Tibial artery (tissue), 4 donors: ENCODE measurements at regions not wholly inside any gene's neighbourhood (a gene's known extent, or its start where the extent isn't known, plus 50 kb on each side); places are given as distances from the start of the nearest gene placed in this dataset.

Experiments
- DNase-seq, 2 donors: peaks; one replicate each; pipeline ENCODE4 v3.0.0-alpha.2; 2019
- H3K27ac ChIP-seq, 2 donors: fragments of 200-600 bp; sonication (generic) in 1 of 2; 1 replicate in 1 of 2; 2 replicates in 1 of 2; pipeline ENCODE4 v1.5.1; 2018 to 2019; ENCODE audit warnings: mild to moderate bottlenecking in 1 of 2
- H3K27me3 ChIP-seq, 2 donors: fragments of 200-600 bp; sonication (generic) in 1 of 2; one replicate each; pipeline versions ENCODE4 v1.5.1 to v1.6.0; 2016 to 2019
- H3K36me3 ChIP-seq, 3 donors: fragments of 200-600 bp; sonication (generic) in 2 of 3; one replicate each; pipeline ENCODE4 v1.5.1; 2016 to 2019; ENCODE audit warnings: mild to moderate bottlenecking in 2 of 3
- H3K4me1 ChIP-seq, 4 donors: fragments of 200-600 bp; sonication (generic) in 2 of 4; 1 replicate in 3 of 4; 2 replicates in 1 of 4; pipeline ENCODE4 v1.5.1; 2016 to 2019
- H3K4me3 ChIP-seq, 2 donors: fragments of 200-600 bp; sonication (generic) in 1 of 2; 1 replicate in 1 of 2; 2 replicates in 1 of 2; pipeline ENCODE4 v1.5.1; 2018 to 2019; ENCODE audit warnings: mild to moderate bottlenecking in 2 of 2
- H3K9me3 ChIP-seq, 3 donors: fragments of 200-600 bp; sonication (generic) in 1 of 3; one replicate each; pipeline ENCODE4 v1.5.1; 2016 to 2019
- CTCF ChIP-seq, 2 experiments: fragments of 200-600 bp in 1 of 2; fragments of 450-650 bp in 1 of 2; IDR thresholded peaks; one replicate each; pipeline ENCODE4 v1.5.1; 2017 to 2019; ENCODE audit warnings: antibody characterized with exemption in 2 of 2, mild to moderate bottlenecking in 1 of 2, moderate library complexity in 1 of 2
- intact Hi-C: fragments of 100-400 bp; cut with DNase I; formaldehyde crosslinking; loops from one replicate; pipeline ENCODE4 v1.15.0; 2023; ENCODE audit warnings: low total_unique reads

- Histone ChIP-seq H3K4me1 (peaks cover 0 to 6% (median 5%) of the 10 kb centered on the region in 4 donors), H3K9me3 (no peaks in the 10 kb centered on the region), H3K4me3 (no peak overlapping the region), H3K27ac (no peak overlapping the region), H3K27me3 (no peaks in the 10 kb centered on the region), H3K36me3 (no peaks in the 10 kb centered on the region)
- intact Hi-C loops, result no loop called here
- peak in 1 of 2 donors; percentile 48 for DNase-seq
- no peak for TF ChIP-seq CTCF (IDR thresholded peaks at IDR 0.05)
Measured at GRCh38 chr2:236726701-236727450, 157.3 kb downstream of the ACKR3 start.

GRCh38 chr2:236728916-236729670 is 159.5 kb downstream of the ACKR3 start:
- no peaks in the 10 kb centered on the region for H3K36me3 ChIP-seq
- no peaks in the 10 kb centered on the region for H3K9me3 ChIP-seq
- peaks cover 0 to 16% (median 14%) of the 10 kb centered on the region in 4 donors for H3K4me1 ChIP-seq
- DNase-seq, result peak in 1 of 2 donors; percentile 43
- no peak for TF ChIP-seq CTCF (IDR thresholded peaks at IDR 0.05)
- H3K4me3 ChIP-seq, result no peak overlapping the region
- no peak overlapping the region for H3K27ac ChIP-seq
- intact Hi-C loops, result no loop called here
- no peaks in the 10 kb centered on the region for H3K27me3 ChIP-seq

- Histone ChIP-seq H3K4me1 (peaks cover 0 to 16% (median 14%) of the 10 kb centered on the region in 4 donors), H3K27me3 (no peaks in the 10 kb centered on the region), H3K9me3 (no peaks in the 10 kb centered on the region), H3K36me3 (no peaks in the 10 kb centered on the region), H3K27ac (peak overlapping the region in 1 of 2 donors; percentile 66), H3K4me3 (no peak overlapping the region)
- peak in 1 of 2 donors; percentile 63 for DNase-seq
- TF ChIP-seq CTCF (IDR thresholded peaks at IDR 0.05), result no peak
- intact Hi-C loops, result loop anchor here (5.0 to 10.0 kb wide), 2 partner anchors 76 to 153 kb away; no protein-coding TSS in a partner anchor
Measured at GRCh38 chr2:236730393-236730792, 160.8 kb downstream of the ACKR3 start.

- Histone ChIP-seq H3K27ac (peak overlapping the region; percentile 66 to 73), H3K36me3 (no peaks in the 10 kb centered on the region), H3K9me3 (no peaks in the 10 kb centered on the region), H3K4me3 (no peak overlapping the region), H3K27me3 (no peaks in the 10 kb centered on the region), H3K4me1 (peaks cover 0 to 16% (median 14%) of the 10 kb centered on the region in 4 donors)
- peak; percentile 91 to 94 for DNase-seq
- intact Hi-C loops, result loop anchor here (5.0 to 10.0 kb wide), 2 partner anchors 77 to 155 kb away; no protein-coding TSS in a partner anchor
- no peak for TF ChIP-seq CTCF (IDR thresholded peaks at IDR 0.05)
Measured at GRCh38 chr2:236731767-236732580, 162.3 kb downstream of the ACKR3 start.

GRCh38 chr2:236733156-236733555 is 163.5 kb downstream of the ACKR3 start:
- no peaks in the 10 kb centered on the region for H3K36me3 ChIP-seq

More at GRCh38 chr2:236733156-236733555, 163.5 kb downstream of the ACKR3 start:
- H3K27ac ChIP-seq, result peak overlapping the region; percentile 66 to 73
- no peaks in the 10 kb centered on the region for H3K9me3 ChIP-seq
- peaks cover 0 to 16% (median 14%) of the 10 kb centered on the region in 4 donors for H3K4me1 ChIP-seq
- no peak for DNase-seq
- TF ChIP-seq CTCF (IDR thresholded peaks at IDR 0.05), result no peak
- H3K4me3 ChIP-seq, result no peak overlapping the region
- intact Hi-C loops, result loop anchor here (5.0 to 10.0 kb wide), 2 partner anchors 78 to 156 kb away; no protein-coding TSS in a partner anchor
- no peaks in the 10 kb centered on the region for H3K27me3 ChIP-seq
